ENCODE measurements at regions not wholly inside any gene's neighbourhood (a gene's known extent, or its start where the extent isn't known, plus 50 kb on each side); places are given as distances from the start of the nearest gene placed in this dataset.

GRCh38 chr6:167774881-167775280, 51.8 kb upstream of the AFDN start:
- no peak for TF ChIP-seq CTCF (IDR thresholded peaks at IDR 0.05; ENCODE audit: poor library complexity, severe bottlenecking)
- no peaks in the 10 kb centered on the region for H3K4me1 ChIP-seq (ENCODE audit: insufficient read depth, poor library complexity, severe bottlenecking)
- H3K4me3 ChIP-seq (ENCODE audit: severe bottlenecking): no peak overlapping the region
- H3K27me3 ChIP-seq (ENCODE audit: insufficient read depth, poor library complexity, severe bottlenecking): no peaks in the 10 kb centered on the region
- DNase-seq (ENCODE audit: low spot score): no peak
- no peaks in the 10 kb centered on the region for H3K9me3 ChIP-seq (ENCODE audit: severe bottlenecking)
- no peaks in the 10 kb centered on the region for H3K36me3 ChIP-seq (ENCODE audit: low read depth)
- H3K27ac ChIP-seq (ENCODE audit: poor library complexity, severe bottlenecking): no peak overlapping the region
- no peak for ATAC-seq (ENCODE audit: low read depth)

DNA sequence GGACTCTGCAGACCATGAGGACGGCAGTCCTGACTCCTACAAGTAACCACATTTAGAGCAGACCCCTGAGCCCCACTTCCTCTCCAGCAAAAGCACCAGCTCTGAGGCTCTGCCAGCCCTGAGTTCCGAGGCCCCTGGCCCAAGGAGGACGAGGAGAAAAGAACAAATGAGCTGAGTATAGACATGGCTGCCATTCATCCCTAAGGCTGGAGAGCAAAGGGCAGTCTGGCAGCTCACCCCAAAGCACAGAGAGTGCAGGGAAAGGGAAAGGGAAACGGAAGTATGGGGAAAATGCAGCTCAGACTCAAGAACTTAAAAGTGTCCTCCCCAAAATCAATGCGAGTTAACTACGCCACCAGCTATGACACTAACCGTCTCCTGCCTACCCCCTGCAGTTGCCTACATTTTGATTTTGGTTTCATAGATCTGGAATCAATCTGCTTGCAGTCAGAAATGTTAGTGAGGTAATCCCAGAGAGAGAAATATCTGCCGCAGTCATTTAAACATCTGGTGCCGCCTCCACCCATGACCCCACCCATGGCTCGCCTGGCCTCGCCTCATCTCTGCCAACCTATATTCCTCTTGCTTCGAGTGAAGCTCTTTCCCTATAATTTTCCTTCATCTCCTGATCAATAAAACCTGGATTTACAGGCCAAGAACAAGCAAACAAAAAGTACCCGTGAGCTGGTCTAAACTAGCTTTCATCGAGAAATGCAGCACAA, 49.6 kb upstream of the AFDN start:
- no peak for DNase-seq (ENCODE audit: low spot score)
- TF ChIP-seq CTCF (IDR thresholded peaks at IDR 0.05; ENCODE audit: poor library complexity, severe bottlenecking): no peak
- Histone ChIP-seq H3K4me1 (ENCODE audit: insufficient read depth, poor library complexity, severe bottlenecking) (no peaks in the 10 kb centered on the region), H3K4me3 (ENCODE audit: severe bottlenecking) (no peak overlapping the region), H3K9me3 (ENCODE audit: severe bottlenecking) (no peaks in the 10 kb centered on the region), H3K36me3 (ENCODE audit: low read depth) (no peaks in the 10 kb centered on the region), H3K27me3 (ENCODE audit: insufficient read depth, poor library complexity, severe bottlenecking) (no peaks in the 10 kb centered on the region), H3K27ac (ENCODE audit: poor library complexity, severe bottlenecking) (no peak overlapping the region)
- ATAC-seq (ENCODE audit: low read depth): no peak
